Cerebellar cortex (tissue), 1 donor: ENCODE measurements at regions not wholly inside any gene's neighbourhood (a gene's known extent, or its start where the extent isn't known, plus 50 kb on each side); places are given as distances from the start of the nearest gene placed in this dataset.

Source experiments
- DNase-seq: peaks from one replicate; pipeline ENCODE4 v3.0.0-alpha.2; 2015; ENCODE audit warnings: low spot score

DNA sequence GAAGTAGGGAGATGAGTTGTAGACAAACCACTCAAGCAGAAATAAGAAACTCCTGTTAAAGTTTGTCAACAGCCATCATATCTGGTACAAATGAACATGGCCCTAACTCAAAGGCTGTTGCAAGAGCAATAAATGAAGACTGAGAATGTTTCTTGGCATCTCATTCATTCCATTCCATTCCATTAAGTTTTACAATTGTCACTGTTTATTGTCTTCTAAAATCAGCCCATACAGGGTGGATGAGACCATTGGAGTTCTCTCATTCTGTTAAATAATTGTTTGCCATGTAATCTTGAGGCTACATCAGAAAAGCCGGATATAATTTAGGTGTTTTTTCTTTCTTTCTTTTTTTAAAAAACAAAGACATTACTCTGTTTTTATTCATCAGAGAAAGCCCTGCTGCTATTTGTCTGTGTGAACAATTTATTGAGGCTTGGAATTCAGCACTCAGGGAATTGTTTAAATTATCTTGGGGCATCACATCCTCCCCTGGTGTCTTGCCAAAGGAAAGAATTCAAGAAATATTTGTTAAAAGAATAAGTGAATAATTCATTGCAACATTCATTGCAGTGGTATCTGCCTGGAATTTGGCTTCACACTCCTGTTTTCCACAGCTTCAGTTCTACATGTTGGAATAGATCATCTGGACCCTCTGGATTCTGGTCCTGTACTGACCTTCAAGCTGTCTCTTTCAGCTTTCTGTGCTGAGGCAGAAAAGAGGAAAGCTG is 604.5 kb downstream of the PLPP3 start:
- no peak for DNase-seq

DNA sequence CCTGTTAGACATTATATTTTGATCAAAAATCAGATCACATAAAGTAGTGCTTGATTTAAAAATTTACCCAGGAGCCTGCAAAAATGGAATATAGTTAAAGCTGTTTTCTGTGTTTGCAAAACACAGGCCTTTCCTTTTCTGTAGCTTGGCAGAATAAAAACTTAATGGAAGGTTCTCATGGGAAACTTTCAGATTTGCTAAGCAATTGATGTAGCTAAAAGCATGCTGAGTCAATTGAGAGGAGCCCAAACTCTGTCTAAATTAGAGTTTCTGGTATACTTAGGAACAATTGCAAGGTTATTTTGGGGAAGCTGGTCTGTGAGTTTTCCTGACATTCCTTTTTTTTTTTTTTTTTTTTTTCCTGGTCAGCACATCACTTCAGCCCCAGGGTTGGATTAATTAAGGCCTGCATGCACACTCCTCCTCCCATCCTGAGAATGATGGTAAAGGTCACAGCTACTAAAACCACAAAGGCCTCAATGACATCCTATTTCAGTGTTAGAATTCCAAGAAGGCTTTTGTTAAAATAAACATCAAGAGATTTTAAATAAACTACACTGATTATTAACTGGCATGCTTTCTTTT is 608.7 kb downstream of the PLPP3 start:
- no peak for DNase-seq

DNA sequence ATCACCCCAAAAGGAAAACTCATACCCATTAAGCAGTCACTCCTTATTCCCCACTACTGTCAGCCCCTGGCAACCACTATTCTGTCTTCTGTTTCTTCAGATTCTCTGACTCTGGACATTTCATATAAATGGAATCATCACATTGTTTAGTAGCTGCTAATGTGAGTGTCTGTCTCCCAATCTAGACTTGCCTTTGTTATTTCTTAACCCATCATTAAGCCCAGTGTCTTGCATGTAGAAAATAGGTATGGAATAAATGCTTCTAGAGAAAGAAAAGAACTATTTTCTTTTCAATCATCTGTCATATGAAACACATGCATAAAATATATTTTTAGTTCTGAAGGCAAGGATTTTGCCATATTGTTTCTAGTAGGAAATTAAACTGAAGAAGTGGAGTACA is 610.0 kb downstream of the PLPP3 start:
- DNase-seq, result no peak

DNA sequence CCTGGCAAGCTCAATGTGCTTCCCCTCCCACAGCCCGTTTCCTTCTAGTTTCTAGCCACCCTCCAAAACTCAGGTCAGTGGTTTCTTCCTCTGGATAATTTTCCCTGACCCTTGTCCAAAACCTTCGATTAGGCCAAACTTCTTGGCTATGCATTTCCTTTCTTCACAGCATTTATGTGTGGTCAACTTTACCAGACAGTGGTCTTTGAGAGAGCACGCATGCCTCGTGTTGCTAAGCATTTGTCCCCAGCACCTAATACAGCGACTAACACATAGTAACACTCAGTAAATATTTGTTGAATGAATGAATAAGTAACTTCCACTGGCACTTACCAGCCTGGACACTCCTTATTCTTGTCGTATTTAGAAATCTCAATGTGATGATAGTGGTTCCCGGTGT is 610.7 kb downstream of the PLPP3 start:
- no peak for DNase-seq

DNA sequence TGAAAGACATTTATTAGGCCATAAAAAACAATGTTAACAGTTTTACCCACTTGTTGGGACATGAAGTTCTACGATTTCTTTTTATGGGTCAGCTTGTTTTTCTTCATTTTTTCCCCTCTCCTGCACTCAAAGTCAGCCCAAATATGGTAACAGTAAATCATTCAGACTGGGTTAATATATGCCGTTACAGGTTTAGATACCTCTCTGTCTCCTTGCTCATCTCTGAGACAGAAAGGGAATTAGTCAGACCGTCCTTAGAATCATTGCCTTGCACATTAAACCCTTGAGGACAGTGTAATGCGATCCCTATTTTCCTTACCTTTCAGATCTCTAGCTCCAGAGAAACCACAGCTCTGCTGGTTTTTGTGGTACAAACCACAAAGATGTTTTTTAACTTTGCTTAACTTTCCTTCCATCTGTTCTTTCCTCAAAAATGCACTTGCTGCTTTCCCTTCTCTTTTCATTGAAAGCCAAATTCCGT is 613.3 kb downstream of the PLPP3 start:
- no peak for DNase-seq

DNA sequence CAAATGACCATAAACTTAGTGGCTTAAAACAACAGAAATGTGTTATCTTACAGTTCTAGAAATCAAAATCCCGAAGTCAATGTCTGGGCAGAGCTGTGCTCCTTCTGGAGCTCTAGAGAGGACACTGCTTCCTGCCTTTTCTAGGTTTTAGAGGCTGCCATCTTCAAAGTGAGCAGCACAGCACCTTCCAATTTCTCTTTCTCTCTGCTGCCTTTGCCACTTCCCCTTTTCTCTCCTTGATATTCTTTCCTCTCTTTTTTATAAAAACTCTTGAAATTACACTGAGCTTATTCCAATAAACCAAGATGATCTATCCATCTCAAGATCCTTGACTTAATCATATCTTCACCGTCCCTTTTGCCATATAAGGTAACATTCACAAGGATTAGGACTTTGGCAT is 616.9 kb downstream of the PLPP3 start:
- DNase-seq, result no peak

DNA sequence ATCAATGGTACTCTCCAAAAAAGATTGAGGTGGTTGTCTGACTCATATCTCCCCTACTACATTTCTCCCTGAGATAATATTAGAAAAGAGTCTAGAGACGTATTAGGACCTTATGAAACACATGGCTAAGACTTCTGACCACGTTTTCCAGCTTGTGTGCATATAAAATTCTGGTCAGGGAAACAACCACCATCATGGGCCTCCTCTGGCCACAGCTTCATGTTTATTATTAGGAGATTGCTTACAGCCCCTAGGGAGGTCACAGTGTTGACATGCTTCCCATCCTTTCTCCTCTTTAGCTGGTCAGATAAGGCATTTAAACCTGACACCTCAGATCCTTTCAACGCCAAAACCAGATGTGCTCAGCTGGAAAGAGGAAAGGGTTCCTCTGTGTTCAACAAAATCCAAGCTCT is 620.2 kb downstream of the PLPP3 start:
- DNase-seq, result no peak

DNA sequence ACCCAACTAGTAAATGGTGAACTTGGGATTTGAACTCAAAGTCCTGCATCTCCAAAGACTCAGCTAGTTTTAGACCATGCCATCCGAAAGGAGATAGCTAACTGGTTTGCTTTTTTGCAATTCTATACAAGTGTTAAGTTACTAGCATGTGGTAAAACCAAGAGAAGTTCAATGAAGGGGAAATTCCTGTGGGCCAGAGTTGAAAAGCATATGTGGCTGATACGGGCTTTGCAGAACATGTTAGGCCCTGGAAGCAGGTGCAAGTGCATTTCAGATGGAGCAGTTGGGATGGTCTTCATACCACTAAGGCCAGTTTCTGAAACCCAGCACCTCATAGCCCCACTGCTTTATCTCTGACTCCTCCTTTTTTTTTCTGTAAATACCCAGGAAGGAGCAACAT is 620.9 kb downstream of the PLPP3 start:
- DNase-seq, result no peak

DNA sequence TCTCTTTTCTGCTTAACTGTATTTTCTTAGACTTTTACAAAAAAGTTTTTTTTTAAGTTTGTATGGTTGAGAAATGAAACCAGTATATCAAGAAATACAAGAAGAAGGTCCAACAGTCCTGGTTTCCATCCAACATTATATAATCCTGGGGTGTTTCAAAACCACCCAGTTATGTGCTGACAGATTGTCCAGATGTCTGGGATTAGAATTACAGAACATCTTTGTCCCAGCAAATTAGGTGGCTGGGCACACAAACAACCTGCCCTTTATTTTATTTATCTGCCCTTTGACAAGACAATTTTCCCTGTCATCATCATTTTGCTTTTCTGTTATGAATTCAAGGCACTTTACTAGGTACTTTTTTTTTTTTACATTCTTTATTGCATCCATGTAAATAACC is 622.1 kb downstream of the PLPP3 start:
- no peak for DNase-seq

DNA sequence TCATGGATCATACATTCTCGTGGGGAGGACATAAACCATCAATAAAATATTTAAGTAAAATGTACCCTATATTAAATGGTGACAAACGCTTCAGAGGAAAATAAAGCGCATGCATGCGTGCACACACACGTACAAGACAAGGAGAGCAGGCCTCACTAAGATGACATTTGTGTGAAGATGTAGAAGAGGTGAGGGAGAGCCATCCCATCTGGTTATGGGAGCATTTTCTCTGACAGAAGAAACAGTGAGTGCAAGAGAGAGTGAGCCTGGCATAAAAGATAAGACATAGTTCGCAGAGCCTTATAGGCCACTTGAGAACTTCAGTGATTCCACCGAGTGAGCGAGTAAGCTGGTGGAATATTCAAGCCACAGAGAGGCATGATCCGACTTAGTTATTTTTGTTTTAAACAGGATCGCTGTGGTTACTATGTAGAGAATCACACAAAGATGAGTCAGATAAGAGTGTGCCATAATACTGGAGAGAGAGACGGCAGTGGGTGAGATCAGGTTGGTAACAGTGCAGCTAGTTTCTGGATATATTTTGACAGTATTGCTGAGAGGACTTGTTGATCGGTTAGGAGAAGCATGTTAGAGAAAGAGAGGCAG is 624.2 kb downstream of the PLPP3 start:
- no peak for DNase-seq

DNA sequence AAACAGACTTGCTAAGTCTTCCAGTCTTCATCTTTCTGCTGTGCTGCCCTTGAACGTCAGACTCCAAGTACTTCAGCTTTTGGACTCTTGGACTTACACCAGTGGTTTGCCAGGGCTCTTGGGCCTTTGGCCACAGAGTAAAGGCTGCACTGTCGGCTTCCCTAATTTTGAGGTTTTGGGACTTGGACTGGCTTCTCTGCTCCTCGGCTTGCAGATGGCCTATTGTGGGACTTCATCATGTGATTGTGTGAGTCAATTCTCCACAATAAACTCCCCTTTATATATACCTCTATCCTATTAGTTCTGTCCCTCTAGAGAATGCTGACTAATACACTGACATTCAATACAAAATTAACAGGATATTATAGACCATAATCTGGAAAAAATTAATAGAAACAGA is 628.1 kb downstream of the PLPP3 start:
- DNase-seq, result no peak

DNA sequence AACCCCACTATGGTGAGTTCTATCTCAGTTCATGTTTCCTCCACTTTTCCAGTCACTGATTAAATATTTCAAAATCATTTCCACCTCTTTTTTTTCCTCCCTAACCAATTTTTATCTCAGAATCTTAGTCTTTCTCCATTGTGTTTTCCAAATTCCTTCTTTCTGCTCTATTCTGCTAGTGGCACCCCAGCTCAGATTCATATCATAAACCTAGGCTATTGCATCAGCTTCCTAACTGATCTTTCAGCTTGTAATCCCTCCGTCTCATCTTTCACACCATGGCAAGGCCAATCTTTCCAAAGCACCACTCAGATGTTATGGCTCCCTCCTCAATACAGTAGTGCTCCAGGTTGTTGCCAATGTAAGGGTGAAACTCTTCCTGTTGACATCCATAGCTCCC is 631.9 kb downstream of the PLPP3 start:
- no peak for DNase-seq

DNA sequence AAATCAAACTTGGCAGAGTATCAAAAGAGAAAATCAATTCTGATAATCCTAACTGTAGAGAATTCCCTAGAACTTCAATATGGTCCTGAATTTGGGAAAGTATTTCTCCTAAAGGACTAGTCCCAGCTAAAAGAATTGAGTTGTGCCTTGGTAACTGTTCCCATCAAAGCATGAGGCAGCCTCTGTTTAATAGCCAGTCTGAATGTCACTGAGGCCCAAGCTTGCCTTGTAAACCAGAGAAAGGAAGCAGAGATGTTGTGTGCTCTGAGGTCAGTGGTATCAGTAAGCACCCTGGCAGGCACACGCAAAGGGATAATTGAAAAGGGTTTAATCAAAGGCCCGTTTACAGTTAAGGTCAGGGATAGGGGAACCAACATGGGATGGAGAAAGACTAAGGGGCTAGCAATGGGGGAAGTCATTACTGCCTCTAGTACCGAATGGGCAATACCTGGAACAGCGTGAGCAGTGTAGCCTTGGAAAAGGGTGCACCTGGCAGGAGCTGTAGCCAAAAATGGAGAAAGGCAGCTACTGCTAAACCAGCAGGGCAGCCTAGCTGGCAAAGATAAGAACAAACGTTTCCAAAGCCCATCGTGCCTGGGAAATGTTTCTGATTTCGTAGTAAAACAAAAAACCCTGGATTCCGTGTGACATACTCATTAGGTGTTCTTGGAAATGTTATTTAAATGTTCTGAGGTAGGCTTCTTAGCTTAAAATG is 635.5 kb downstream of the PLPP3 start:
- DNase-seq, result peak; percentile 69

DNA sequence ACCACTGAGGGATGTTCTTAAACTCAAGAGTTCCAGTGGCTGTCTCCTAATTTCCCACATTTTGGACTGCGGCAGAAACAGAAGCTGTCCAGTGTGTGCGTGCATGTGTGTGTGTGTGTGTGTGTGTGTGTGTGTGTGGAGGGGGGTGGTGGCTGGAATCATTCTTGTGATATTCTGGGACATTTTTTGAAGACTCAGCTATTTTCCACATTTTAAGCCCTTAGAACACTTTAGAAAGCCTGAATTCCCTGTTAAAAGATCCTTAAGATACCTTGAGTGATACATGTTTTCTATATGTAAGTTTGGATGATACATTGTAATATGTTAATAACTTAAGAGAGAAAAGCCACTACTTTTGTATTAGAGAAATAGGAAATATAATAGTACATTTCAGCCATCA is 636.4 kb downstream of the PLPP3 start:
- DNase-seq, result no peak

DNA sequence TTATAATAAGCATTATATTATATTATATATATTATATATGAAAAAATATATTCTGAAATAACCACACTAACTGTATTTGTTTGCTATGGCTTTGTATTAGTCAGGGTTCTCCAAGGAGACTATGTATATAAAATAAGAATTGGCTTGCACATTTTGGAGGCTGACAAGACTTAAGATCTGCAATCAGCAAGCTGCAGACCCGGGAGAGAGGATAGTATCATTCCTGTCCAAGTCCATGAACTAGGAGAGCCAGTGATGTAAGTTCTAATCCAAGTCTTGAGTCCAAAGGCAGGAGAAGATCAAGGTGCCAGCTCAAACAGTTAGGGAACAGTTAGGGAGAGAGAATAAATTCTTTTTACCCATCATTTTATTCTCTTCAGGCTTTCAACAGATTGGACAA is 639.5 kb downstream of the PLPP3 start:
- no peak for DNase-seq

DNA sequence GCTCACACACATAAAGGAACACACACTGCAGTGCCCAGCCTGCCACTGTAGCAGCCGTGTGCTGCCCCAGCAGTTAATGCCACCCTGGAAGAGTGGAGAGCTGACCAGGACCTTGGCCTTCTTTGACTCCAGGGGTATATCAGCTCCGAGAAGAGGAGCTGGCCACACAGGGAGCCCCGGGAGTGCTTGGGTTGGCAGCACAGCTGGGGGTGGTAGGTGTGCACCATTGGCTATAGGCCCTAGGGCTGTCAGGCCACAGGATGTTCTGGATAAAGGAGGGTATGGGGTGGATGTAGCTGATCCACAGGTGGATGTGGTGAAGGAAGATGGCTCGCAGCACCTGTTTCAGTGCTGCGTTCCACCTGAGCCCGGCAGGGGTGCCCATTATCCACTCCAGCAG is 640.5 kb downstream of the PLPP3 start:
- no peak for DNase-seq

DNA sequence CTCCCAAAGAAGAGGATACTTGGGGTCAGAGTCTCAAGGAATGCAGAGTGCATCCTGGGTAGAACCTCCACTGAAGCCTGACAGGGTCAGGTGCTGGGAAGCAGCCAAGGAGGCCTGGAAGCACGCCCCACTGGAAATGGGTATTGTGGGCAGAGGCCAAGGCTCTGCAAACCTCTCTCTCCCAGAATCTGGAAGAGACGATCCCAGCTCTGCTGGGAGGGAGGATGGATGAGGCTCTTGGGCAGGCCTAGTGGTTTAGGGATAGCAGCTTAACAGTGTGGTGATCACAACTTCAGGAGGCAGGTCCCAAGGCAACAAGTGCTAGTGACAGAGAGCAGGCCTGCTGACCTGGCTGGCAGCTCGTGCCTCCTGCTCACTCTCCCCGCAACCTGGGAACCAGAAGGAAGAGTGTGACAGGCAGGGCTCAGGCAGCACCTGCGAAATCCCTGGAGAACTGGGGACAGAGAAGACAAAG is 641.0 kb downstream of the PLPP3 start:
- DNase-seq, result peak; percentile 63

DNA sequence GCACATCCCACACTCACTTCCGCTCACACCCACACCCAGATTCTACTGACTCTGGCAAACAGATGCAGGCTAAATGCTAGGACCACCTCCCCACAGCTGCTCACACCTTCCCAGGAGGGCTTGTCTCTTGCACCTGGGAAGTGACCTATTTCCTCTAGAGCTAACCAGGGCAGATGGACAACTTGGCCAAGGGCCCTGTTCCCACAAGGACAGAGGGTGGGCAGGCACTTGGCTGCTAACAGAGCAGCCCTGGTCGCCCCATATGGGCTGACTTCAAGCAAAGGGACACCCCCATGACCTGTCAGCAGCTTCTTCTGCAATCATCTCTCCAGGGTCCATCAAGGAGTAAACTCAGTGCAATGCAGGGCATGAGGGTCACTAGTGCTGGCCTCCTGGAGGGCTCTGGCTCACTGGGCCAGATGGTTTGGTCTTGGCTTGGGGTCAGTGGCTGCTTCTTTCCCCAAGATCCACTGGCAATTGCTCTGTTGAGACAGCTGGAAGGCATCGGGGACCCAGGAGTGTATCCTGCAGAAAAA is 641.5 kb downstream of the PLPP3 start:
- peak; percentile 65 for DNase-seq

DNA sequence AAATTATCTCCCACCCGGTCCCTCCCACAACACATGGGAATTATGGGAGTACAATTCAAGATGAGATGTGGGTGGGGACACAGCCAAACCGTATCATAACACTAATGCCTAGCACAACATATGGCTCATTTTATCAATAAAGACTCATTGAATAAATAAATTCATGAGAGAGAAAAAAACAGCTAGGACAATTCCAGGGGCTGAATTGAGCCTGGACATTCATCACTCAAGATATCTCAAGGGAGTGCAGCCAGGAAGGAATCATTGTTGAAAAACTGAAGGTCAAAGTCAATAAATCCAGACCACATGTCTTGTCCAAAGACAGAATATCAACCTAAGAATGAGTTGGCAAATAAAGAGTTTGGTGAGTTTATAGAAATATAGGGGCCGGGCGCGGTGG is 644.1 kb downstream of the PLPP3 start:
- no peak for DNase-seq

DNA sequence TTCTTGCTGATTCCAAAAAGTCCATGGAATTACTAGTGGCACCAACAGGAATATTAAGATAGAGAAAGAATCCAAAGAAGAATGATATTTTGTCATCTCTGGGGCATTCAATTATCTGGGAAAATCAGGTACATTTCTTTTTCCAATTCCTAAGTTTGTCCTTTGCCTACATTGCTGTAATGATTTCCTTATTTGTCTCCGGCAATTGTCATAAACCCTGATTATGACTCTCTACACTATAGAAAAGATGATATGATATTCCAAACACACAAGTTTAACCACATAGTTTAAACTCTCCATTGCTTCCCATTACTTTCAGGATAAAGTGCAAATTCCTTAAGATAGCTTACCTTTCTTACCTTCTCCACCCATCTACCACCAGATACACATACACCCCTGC is 647.0 kb downstream of the PLPP3 start:
- DNase-seq, result no peak

DNA sequence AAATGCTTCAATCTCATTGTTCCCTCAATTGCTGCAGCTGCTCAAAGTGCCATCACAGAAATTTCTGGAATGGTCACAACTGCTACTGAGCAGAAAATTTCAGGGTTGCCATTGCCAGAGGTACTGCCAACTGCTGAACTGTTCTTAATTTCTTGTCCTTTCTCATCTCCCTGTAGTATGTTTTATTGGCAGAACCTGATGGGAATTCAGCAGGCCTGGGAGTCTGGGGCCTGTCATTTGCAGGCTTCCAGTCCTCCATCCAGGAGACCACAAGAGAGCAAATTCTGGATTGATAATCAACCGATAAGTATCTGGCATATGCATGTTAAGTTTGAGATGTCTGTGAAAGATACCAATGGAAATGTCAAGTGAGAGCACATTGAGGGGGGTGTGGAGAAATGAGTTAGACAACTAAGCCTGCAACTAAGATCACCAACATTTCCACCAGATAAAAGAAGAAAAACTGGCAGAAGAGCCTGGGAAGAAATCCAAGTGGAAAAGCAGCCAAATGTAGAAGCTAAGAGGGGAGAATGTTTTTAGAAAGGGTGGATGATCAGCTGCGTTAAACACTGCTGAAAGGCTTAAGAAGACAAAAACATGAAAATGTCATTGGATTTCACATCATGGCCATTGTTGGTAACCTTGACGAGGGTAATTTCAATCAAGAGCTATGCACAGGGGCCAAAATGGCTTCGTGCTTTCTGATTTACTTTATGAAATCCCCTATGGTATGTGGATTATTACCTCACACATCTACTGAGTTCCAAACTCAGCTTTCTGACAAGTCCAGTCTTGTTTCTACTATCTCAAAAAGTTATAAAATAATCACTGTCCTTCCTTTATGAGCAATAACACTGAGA is 648.1 kb downstream of the PLPP3 start:
- DNase-seq, result peak; percentile 26

DNA sequence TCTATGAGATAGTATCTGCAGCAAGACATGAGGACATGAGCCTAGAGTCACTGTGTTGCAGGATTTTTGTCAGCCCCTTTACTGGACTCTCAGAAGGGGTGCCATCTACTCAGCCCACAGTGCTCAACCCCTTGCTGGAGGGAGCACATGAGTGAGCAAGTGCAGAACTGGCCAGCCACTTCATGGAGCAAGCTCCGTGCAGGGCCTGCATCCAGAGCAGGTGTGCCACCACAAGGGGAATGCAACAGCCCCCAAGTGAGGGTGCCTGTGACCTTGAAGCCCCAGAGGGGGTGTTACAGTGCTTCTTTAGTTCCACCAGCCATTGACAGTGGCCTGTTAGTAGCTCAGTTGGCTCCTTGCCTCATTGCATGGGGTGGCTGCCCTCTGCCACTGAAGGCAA is 649.7 kb downstream of the PLPP3 start:
- DNase-seq, result no peak
